ENCODE measurements at regions not wholly inside any gene's neighbourhood (a gene's known extent, or its start where the extent isn't known, plus 50 kb on each side); places are given as distances from the start of the nearest gene placed in this dataset.
"Not testable (repeated sequence)": the region's sequence is repeated elsewhere in the genome, so short reads cannot be mapped to it uniquely, and the experiment has no call there.

GRCh38 chr6:1215884-1216487, 95.9 kb upstream of the FOXQ1 start:
- Histone ChIP-seq H2AFZ (ENCODE audit: low read length) (no peak overlapping the region), H3K4me2 (ENCODE audit: extremely low read depth, insufficient read depth, low read length) (no peak overlapping the region), H4K20me1 (ENCODE audit: control insufficient read depth, extremely low read depth, insufficient read depth, low read length) (no peaks in the 10 kb centered on the region), H3K9ac (ENCODE audit: insufficient read depth, low read length) (no peak overlapping the region), H3K4me3 (replicated peaks in 1 of 4; ENCODE audit: control extremely low read depth in 1 of 4, insufficient read depth in 1 of 4, low read depth in 3 of 4, low read length in 4 of 4) (no peak overlapping the region), H3K79me2 (ENCODE audit: control insufficient read depth, insufficient read depth, low read length) (no peaks in the 10 kb centered on the region), H3K4me1 (ENCODE audit: control insufficient read depth, extremely low read depth, insufficient read depth, low read length) (no peaks in the 10 kb centered on the region), H3K9me3 (ENCODE audit: control insufficient read depth, insufficient read depth, low read depth, low read length) (no peaks in the 10 kb centered on the region), H3K27me3 (ENCODE audit: control insufficient read depth, insufficient read depth, low read length) (no peaks in the 10 kb centered on the region), H3K27ac (ENCODE audit: insufficient read depth, low read length) (no peak overlapping the region), H3K36me3 (ENCODE audit: control insufficient read depth, insufficient read depth, low read length) (no peaks in the 10 kb centered on the region)
- TF ChIP-seq CTCF (conservative IDR thresholded peaks at IDR 0.05 in 1 of 2, IDR thresholded peaks at IDR 0.05 in 1 of 2; ENCODE audit: low read depth in 1 of 2, low read length in 2 of 2) (no peak), EZH2 (IDR thresholded peaks at IDR 0.05; ENCODE audit: low read length, missing control alignments) (no peak)
- DNase-seq (ENCODE audit: low read depth in 2 of 2) = no peak

GRCh38 chr6:1215023-1215422, 96.9 kb upstream of the FOXQ1 start:
- TF ChIP-seq CTCF (conservative IDR thresholded peaks at IDR 0.05 in 1 of 2, IDR thresholded peaks at IDR 0.05 in 1 of 2; ENCODE audit: low read depth in 1 of 2, low read length in 2 of 2) (no peak), EZH2 (IDR thresholded peaks at IDR 0.05; ENCODE audit: low read length, missing control alignments) (no peak)
- no peak overlapping the region for H3K4me2 ChIP-seq (ENCODE audit: extremely low read depth, insufficient read depth, low read length)
- no peaks in the 10 kb centered on the region for H3K79me2 ChIP-seq (ENCODE audit: control insufficient read depth, insufficient read depth, low read length)
- no peaks in the 10 kb centered on the region for H3K36me3 ChIP-seq (ENCODE audit: control insufficient read depth, insufficient read depth, low read length)
- no peaks in the 10 kb centered on the region for H3K9me3 ChIP-seq (ENCODE audit: control insufficient read depth, insufficient read depth, low read depth, low read length)
- no peaks in the 10 kb centered on the region for H4K20me1 ChIP-seq (ENCODE audit: control insufficient read depth, extremely low read depth, insufficient read depth, low read length)
- H3K4me1 ChIP-seq (ENCODE audit: control insufficient read depth, extremely low read depth, insufficient read depth, low read length) = no peaks in the 10 kb centered on the region
- no peak overlapping the region for H3K4me3 ChIP-seq (replicated peaks in 1 of 4; ENCODE audit: control extremely low read depth in 1 of 4, insufficient read depth in 1 of 4, low read depth in 3 of 4, low read length in 4 of 4)
- DNase-seq (ENCODE audit: low read depth in 2 of 2) = no peak
- H3K27me3 ChIP-seq (ENCODE audit: control insufficient read depth, insufficient read depth, low read length) = no peaks in the 10 kb centered on the region
- H3K9ac ChIP-seq (ENCODE audit: insufficient read depth, low read length) = no peak overlapping the region
- no peak overlapping the region for H2AFZ ChIP-seq (ENCODE audit: low read length)
- H3K27ac ChIP-seq (ENCODE audit: insufficient read depth, low read length) = no peak overlapping the region

GRCh38 chr6:1212919-1213318, 99.0 kb upstream of the FOXQ1 start:
- H3K4me2 ChIP-seq (ENCODE audit: extremely low read depth, insufficient read depth, low read length) = no peak overlapping the region
- H4K20me1 ChIP-seq (ENCODE audit: control insufficient read depth, extremely low read depth, insufficient read depth, low read length) = no peaks in the 10 kb centered on the region
- H2AFZ ChIP-seq (ENCODE audit: low read length) = no peak overlapping the region
- no peak for DNase-seq (ENCODE audit: low read depth in 2 of 2)
- H3K79me2 ChIP-seq (ENCODE audit: control insufficient read depth, insufficient read depth, low read length) = no peaks in the 10 kb centered on the region
- no peak overlapping the region for H3K27ac ChIP-seq (ENCODE audit: insufficient read depth, low read length)
- H3K4me1 ChIP-seq (ENCODE audit: control insufficient read depth, extremely low read depth, insufficient read depth, low read length) = no peaks in the 10 kb centered on the region
- H3K27me3 ChIP-seq (ENCODE audit: control insufficient read depth, insufficient read depth, low read length) = no peaks in the 10 kb centered on the region
- no peaks in the 10 kb centered on the region for H3K9me3 ChIP-seq (ENCODE audit: control insufficient read depth, insufficient read depth, low read depth, low read length)
- TF ChIP-seq CTCF (conservative IDR thresholded peaks at IDR 0.05 in 1 of 2, IDR thresholded peaks at IDR 0.05 in 1 of 2; ENCODE audit: low read depth in 1 of 2, low read length in 2 of 2) = no peak
- TF ChIP-seq EZH2 (IDR thresholded peaks at IDR 0.05; ENCODE audit: low read length, missing control alignments) = no peak
- H3K4me3 ChIP-seq (replicated peaks in 1 of 4; ENCODE audit: control extremely low read depth in 1 of 4, insufficient read depth in 1 of 4, low read depth in 3 of 4, low read length in 4 of 4) = no peak overlapping the region
- H3K36me3 ChIP-seq (ENCODE audit: control insufficient read depth, insufficient read depth, low read length) = no peaks in the 10 kb centered on the region
- no peak overlapping the region for H3K9ac ChIP-seq (ENCODE audit: insufficient read depth, low read length)

- DNase-seq (ENCODE audit: low read depth in 2 of 2) = not testable (repeated sequence)
Observed at GRCh38 chr6:1212138-1212537, 99.8 kb upstream of the FOXQ1 start.

GRCh38 chr6:1210631-1211030, 101.3 kb upstream of the FOXQ1 start:
- H3K36me3 ChIP-seq (ENCODE audit: control insufficient read depth, insufficient read depth, low read length); H3K27ac ChIP-seq (ENCODE audit: insufficient read depth, low read length); DNase-seq (ENCODE audit: low read depth in 2 of 2); H3K4me3 ChIP-seq (replicated peaks in 1 of 4; ENCODE audit: control extremely low read depth in 1 of 4, insufficient read depth in 1 of 4, low read depth in 3 of 4, low read length in 4 of 4); H3K4me1 ChIP-seq (ENCODE audit: control insufficient read depth, extremely low read depth, insufficient read depth, low read length); H3K9ac ChIP-seq (ENCODE audit: insufficient read depth, low read length); H3K27me3 ChIP-seq (ENCODE audit: control insufficient read depth, insufficient read depth, low read length); H3K9me3 ChIP-seq (ENCODE audit: control insufficient read depth, insufficient read depth, low read depth, low read length); H3K79me2 ChIP-seq (ENCODE audit: control insufficient read depth, insufficient read depth, low read length); H4K20me1 ChIP-seq (ENCODE audit: control insufficient read depth, extremely low read depth, insufficient read depth, low read length); H2AFZ ChIP-seq (ENCODE audit: low read length); H3K4me2 ChIP-seq (ENCODE audit: extremely low read depth, insufficient read depth, low read length): not testable (repeated sequence)

More at GRCh38 chr6:1212138-1212537, 99.8 kb upstream of the FOXQ1 start:
- not testable (repeated sequence) for H2AFZ ChIP-seq (ENCODE audit: low read length); H4K20me1 ChIP-seq (ENCODE audit: control insufficient read depth, extremely low read depth, insufficient read depth, low read length); H3K79me2 ChIP-seq (ENCODE audit: control insufficient read depth, insufficient read depth, low read length); H3K9ac ChIP-seq (ENCODE audit: insufficient read depth, low read length); H3K27me3 ChIP-seq (ENCODE audit: control insufficient read depth, insufficient read depth, low read length); H3K4me3 ChIP-seq (replicated peaks in 1 of 4; ENCODE audit: control extremely low read depth in 1 of 4, insufficient read depth in 1 of 4, low read depth in 3 of 4, low read length in 4 of 4); H3K27ac ChIP-seq (ENCODE audit: insufficient read depth, low read length); H3K9me3 ChIP-seq (ENCODE audit: control insufficient read depth, insufficient read depth, low read depth, low read length); H3K4me1 ChIP-seq (ENCODE audit: control insufficient read depth, extremely low read depth, insufficient read depth, low read length); H3K4me2 ChIP-seq (ENCODE audit: extremely low read depth, insufficient read depth, low read length); H3K36me3 ChIP-seq (ENCODE audit: control insufficient read depth, insufficient read depth, low read length)
